ENCODE measurements at regions not wholly inside any gene's neighbourhood (a gene's known extent, or its start where the extent isn't known, plus 50 kb on each side); places are given as distances from the start of the nearest gene placed in this dataset.

- TF ChIP-seq USF2 (IDR thresholded peaks at IDR 0.05; ENCODE audit: low read length), result no peak
- TF ChIP-seq, protein P1, sequence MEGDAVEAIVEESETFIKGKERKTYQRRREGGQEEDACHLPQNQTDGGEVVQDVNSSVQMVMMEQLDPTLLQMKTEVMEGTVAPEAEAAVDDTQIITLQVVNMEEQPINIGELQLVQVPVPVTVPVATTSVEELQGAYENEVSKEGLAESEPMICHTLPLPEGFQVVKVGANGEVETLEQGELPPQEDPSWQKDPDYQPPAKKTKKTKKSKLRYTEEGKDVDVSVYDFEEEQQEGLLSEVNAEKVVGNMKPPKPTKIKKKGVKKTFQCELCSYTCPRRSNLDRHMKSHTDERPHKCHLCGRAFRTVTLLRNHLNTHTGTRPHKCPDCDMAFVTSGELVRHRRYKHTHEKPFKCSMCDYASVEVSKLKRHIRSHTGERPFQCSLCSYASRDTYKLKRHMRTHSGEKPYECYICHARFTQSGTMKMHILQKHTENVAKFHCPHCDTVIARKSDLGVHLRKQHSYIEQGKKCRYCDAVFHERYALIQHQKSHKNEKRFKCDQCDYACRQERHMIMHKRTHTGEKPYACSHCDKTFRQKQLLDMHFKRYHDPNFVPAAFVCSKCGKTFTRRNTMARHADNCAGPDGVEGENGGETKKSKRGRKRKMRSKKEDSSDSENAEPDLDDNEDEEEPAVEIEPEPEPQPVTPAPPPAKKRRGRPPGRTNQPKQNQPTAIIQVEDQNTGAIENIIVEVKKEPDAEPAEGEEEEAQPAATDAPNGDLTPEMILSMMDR (IDR thresholded peaks at IDR 0.05; ENCODE audit: control extremely low read depth in 1 of 3, insufficient read depth in 1 of 3, low read depth in 1 of 3, low read length in 3 of 3), result no peak
- TF ChIP-seq POLR2A (IDR thresholded peaks at IDR 0.05; ENCODE audit: control extremely low read depth in 1 of 2, low read depth in 2 of 2, low read length in 2 of 2), result no peak
- no peak for TF ChIP-seq MAX (IDR thresholded peaks at IDR 0.05)
- TF ChIP-seq EZH2 (IDR thresholded peaks at IDR 0.05; ENCODE audit: low read depth, low read length, severe bottlenecking), result no peak
- TF ChIP-seq CHD1 (IDR thresholded peaks at IDR 0.05; ENCODE audit: low read depth, low read length), result no peak
These were observed 134.9 kb upstream of the NDUFV2 start for GRCh38 chr18:8967573-8967972.

All from H1 (cell line).